PFSK-1 (cell line): ENCODE measurements at regions not wholly inside any gene's neighbourhood (a gene's known extent, or its start where the extent isn't known, plus 50 kb on each side); places are given as distances from the start of the nearest gene placed in this dataset.

Source experiments
- FOXP2 ChIP-seq: optimal IDR thresholded peaks from 2 replicates; pipeline ENCODE3; 2011; ENCODE audit warnings: borderline replicate concordance, control low read depth, inconsistent platforms; ENCODE audit not compliant: insufficient read depth; ENCODE audit errors: extremely low read length, extremely low read depth
- POLR2AphosphoS5 ChIP-seq: IDR thresholded peaks from 2 replicates; pipeline ENCODE4 v1.6.1; 2012; ENCODE audit warnings: low read depth, mild to moderate bottlenecking, control low read depth, low read length, moderate library complexity
- SIN3A ChIP-seq: IDR thresholded peaks from 2 replicates; pipeline ENCODE4 v1.6.1; 2012; ENCODE audit warnings: mild to moderate bottlenecking, low read length, moderate library complexity, borderline replicate concordance; ENCODE audit not compliant: insufficient read depth
- TAF1 ChIP-seq: IDR thresholded peaks from 2 replicates; pipeline ENCODE4 v1.6.1; 2012; ENCODE audit warnings: low read length, control low read depth, borderline replicate concordance; ENCODE audit not compliant: insufficient read depth
- TF ChIP-seq, protein P1 (sequence below), 2 experiments: IDR thresholded peaks; 2 replicates each; pipeline versions ENCODE4 v1.6.1 to v1.8.0; 2011 to 2012; ENCODE audit warnings: low read depth in 2 of 2, low read length in 2 of 2, control low read depth in 1 of 2, inconsistent platforms in 1 of 2, mild to moderate bottlenecking in 1 of 2, moderate library complexity in 1 of 2; ENCODE audit not compliant: insufficient read depth in 1 of 2

DNA sequence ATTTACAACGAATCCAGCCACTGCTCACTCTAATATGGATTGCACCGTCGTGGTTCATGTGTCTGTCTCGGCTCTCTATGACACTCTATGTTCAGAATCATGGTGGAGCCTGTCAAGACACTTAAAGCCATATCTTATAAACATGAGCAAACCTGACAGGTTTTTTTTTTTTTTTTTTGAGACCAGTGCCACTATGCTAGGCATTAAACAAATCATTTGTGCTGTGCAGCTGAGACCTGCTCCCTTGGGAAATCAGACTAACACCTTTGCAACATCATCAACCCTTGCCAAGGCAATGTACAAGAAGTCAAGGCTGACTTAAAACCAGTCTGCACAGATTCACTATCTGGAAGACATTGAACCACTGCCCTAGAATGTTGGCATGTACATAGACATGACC lies 181.2 kb upstream of the ANK3 start:
- TF ChIP-seq, protein P1, sequence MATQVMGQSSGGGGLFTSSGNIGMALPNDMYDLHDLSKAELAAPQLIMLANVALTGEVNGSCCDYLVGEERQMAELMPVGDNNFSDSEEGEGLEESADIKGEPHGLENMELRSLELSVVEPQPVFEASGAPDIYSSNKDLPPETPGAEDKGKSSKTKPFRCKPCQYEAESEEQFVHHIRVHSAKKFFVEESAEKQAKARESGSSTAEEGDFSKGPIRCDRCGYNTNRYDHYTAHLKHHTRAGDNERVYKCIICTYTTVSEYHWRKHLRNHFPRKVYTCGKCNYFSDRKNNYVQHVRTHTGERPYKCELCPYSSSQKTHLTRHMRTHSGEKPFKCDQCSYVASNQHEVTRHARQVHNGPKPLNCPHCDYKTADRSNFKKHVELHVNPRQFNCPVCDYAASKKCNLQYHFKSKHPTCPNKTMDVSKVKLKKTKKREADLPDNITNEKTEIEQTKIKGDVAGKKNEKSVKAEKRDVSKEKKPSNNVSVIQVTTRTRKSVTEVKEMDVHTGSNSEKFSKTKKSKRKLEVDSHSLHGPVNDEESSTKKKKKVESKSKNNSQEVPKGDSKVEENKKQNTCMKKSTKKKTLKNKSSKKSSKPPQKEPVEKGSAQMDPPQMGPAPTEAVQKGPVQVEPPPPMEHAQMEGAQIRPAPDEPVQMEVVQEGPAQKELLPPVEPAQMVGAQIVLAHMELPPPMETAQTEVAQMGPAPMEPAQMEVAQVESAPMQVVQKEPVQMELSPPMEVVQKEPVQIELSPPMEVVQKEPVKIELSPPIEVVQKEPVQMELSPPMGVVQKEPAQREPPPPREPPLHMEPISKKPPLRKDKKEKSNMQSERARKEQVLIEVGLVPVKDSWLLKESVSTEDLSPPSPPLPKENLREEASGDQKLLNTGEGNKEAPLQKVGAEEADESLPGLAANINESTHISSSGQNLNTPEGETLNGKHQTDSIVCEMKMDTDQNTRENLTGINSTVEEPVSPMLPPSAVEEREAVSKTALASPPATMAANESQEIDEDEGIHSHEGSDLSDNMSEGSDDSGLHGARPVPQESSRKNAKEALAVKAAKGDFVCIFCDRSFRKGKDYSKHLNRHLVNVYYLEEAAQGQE (IDR thresholded peaks at IDR 0.05; ENCODE audit: insufficient read depth in 1 of 2, low read depth in 2 of 2, low read length in 2 of 2): no peak
- TF ChIP-seq SIN3A (no peak), TAF1 (no peak), POLR2AphosphoS5 (no peak), FOXP2 (no peak)
